ENCODE measurements at regions not wholly inside any gene's neighbourhood (a gene's known extent, or its start where the extent isn't known, plus 50 kb on each side); places are given as distances from the start of the nearest gene placed in this dataset.
"Not testable (repeated sequence)": the region's sequence is repeated elsewhere in the genome, so short reads cannot be mapped to it uniquely, and the experiment has no call there.

GRCh38 chr12:131422744-131423143 is 288.1 kb upstream of the SFSWAP start:
- DNase-seq = no peak
- intact Hi-C loops (cut with DNase I) = no loop called here

- intact Hi-C loops (cut with DNase I) = no loop called here
- DNase-seq = no peak
Observed at GRCh38 chr12:131424270-131424669, 286.6 kb upstream of the SFSWAP start.

GRCh38 chr12:131425112-131426075 is 285.5 kb upstream of the SFSWAP start:
- DNase-seq = no peak
- intact Hi-C loops (cut with DNase I) = no loop called here

- DNase-seq = peak in 1 of 42 donors; percentile 8
- intact Hi-C loops (cut with DNase I) = no loop called here
Observed at GRCh38 chr12:131428091-131428685, 282.7 kb upstream of the SFSWAP start.

- intact Hi-C loops (cut with DNase I) = not testable (repeated sequence)
- DNase-seq = peak in 1 of 42 donors; percentile 12
Observed at GRCh38 chr12:131429221-131429620, 281.7 kb upstream of the SFSWAP start.

- DNase-seq = peak in 1 of 42 donors; percentile 12
- intact Hi-C loops (cut with DNase I) = not testable (repeated sequence)
Observed at GRCh38 chr12:131429697-131430096, 281.2 kb upstream of the SFSWAP start.

- peak in 2 of 42 donors; percentile 11 to 13 for DNase-seq
- intact Hi-C loops (cut with DNase I) = no loop called here
Observed at GRCh38 chr12:131430158-131430742, 280.6 kb upstream of the SFSWAP start.

- DNase-seq = peak in 2 of 42 donors; percentile 10 to 16
- intact Hi-C loops (cut with DNase I) = not testable (repeated sequence)
Observed at GRCh38 chr12:131431126-131431655, 279.7 kb upstream of the SFSWAP start.

GRCh38 chr12:131432532-131433260 is 278.2 kb upstream of the SFSWAP start:
- intact Hi-C loops (cut with DNase I) = no loop called here
- peak in 4 of 42 donors; percentile 14 to 21 (median 16) for DNase-seq

GRCh38 chr12:131434208-131435125 is 276.4 kb upstream of the SFSWAP start:
- intact Hi-C loops (cut with DNase I) = no loop called here
- peak in 2 of 42 donors; percentile 5 to 13 for DNase-seq

GRCh38 chr12:131436922-131437705 is 273.8 kb upstream of the SFSWAP start:
- peak in 1 of 42 donors; percentile 19 for DNase-seq
- intact Hi-C loops (cut with DNase I) = no loop called here

- intact Hi-C loops (cut with DNase I) = no loop called here
- peak in 2 of 42 donors; percentile 14 to 17 for DNase-seq
Observed at GRCh38 chr12:131437706-131438492, 273.0 kb upstream of the SFSWAP start.

- DNase-seq = peak in 1 of 42 donors; percentile 8
- intact Hi-C loops (cut with DNase I) = not testable (repeated sequence)
Observed at GRCh38 chr12:131438493-131438835, 272.4 kb upstream of the SFSWAP start.

- intact Hi-C loops (cut with DNase I) = no loop called here
- DNase-seq = peak in 2 of 42 donors; percentile 15 to 16
Observed at GRCh38 chr12:131438881-131439280, 272.0 kb upstream of the SFSWAP start.

GRCh38 chr12:131439752-131440151 is 271.1 kb upstream of the SFSWAP start:
- intact Hi-C loops (cut with DNase I) = not testable (repeated sequence)

More at GRCh38 chr12:131439752-131440151, 271.1 kb upstream of the SFSWAP start:
- not testable (repeated sequence) for DNase-seq
